ENCODE measurements at regions not wholly inside any gene's neighbourhood (a gene's known extent, or its start where the extent isn't known, plus 50 kb on each side); places are given as distances from the start of the nearest gene placed in this dataset.

GRCh38 chr10:78865931-78866717, 202.6 kb upstream of the ZMIZ1 start:
- Mint-ChIP-seq H3K9me3 (ENCODE audit: unreplicated experiment) (peaks cover 3% of the 10 kb centered on the region), H3K36me3 (ENCODE audit: unreplicated experiment) (no peaks in the 10 kb centered on the region), H3K4me1 (ENCODE audit: low read depth, unreplicated experiment) (no peaks in the 10 kb centered on the region), H3K27me3 (ENCODE audit: unreplicated experiment) (peaks cover 2% of the 10 kb centered on the region), H3K4me3 (ENCODE audit: unreplicated experiment) (no peak overlapping the region), H3K27ac (ENCODE audit: unreplicated experiment) (no peak overlapping the region)
- DNase-seq = no peak
- TF ChIP-seq CTCF (IDR thresholded peaks at IDR 0.05; ENCODE audit: partially characterized antibody, unreplicated experiment) = no peak

GRCh38 chr10:78866731-78867554, 201.8 kb upstream of the ZMIZ1 start:
- no peak overlapping the region for H3K27ac Mint-ChIP-seq (ENCODE audit: unreplicated experiment)

GRCh38 chr10:78867555-78867939, 201.2 kb upstream of the ZMIZ1 start:
- peaks cover 2% of the 10 kb centered on the region for H3K27me3 Mint-ChIP-seq (ENCODE audit: unreplicated experiment)
- no peak for TF ChIP-seq CTCF (IDR thresholded peaks at IDR 0.05; ENCODE audit: partially characterized antibody, unreplicated experiment)
- no peaks in the 10 kb centered on the region for H3K4me1 Mint-ChIP-seq (ENCODE audit: low read depth, unreplicated experiment)
- H3K27ac Mint-ChIP-seq (ENCODE audit: unreplicated experiment) = no peak overlapping the region
- no peaks in the 10 kb centered on the region for H3K36me3 Mint-ChIP-seq (ENCODE audit: unreplicated experiment)
- H3K9me3 Mint-ChIP-seq (ENCODE audit: unreplicated experiment) = peaks cover 2% of the 10 kb centered on the region
- no peak overlapping the region for H3K4me3 Mint-ChIP-seq (ENCODE audit: unreplicated experiment)
- no peak for DNase-seq

More at GRCh38 chr10:78866731-78867554, 201.8 kb upstream of the ZMIZ1 start:
- H3K4me1 Mint-ChIP-seq (ENCODE audit: low read depth, unreplicated experiment) = no peaks in the 10 kb centered on the region
- peaks cover 2% of the 10 kb centered on the region for H3K27me3 Mint-ChIP-seq (ENCODE audit: unreplicated experiment)
- peaks cover 2% of the 10 kb centered on the region for H3K9me3 Mint-ChIP-seq (ENCODE audit: unreplicated experiment)
- no peak for TF ChIP-seq CTCF (IDR thresholded peaks at IDR 0.05; ENCODE audit: partially characterized antibody, unreplicated experiment)
- DNase-seq = no peak
- no peak overlapping the region for H3K4me3 Mint-ChIP-seq (ENCODE audit: unreplicated experiment)
- H3K36me3 Mint-ChIP-seq (ENCODE audit: unreplicated experiment) = no peaks in the 10 kb centered on the region

GRCh38 chr10:78868048-78868447, 200.7 kb upstream of the ZMIZ1 start:
- H3K27me3 Mint-ChIP-seq (ENCODE audit: unreplicated experiment) = peaks cover 2% of the 10 kb centered on the region
- no peak for DNase-seq
- H3K9me3 Mint-ChIP-seq (ENCODE audit: unreplicated experiment) = peaks cover 2% of the 10 kb centered on the region
- H3K36me3 Mint-ChIP-seq (ENCODE audit: unreplicated experiment) = no peaks in the 10 kb centered on the region
- no peak for TF ChIP-seq CTCF (IDR thresholded peaks at IDR 0.05; ENCODE audit: partially characterized antibody, unreplicated experiment)
- H3K4me1 Mint-ChIP-seq (ENCODE audit: low read depth, unreplicated experiment) = no peaks in the 10 kb centered on the region
- no peak overlapping the region for H3K4me3 Mint-ChIP-seq (ENCODE audit: unreplicated experiment)
- no peak overlapping the region for H3K27ac Mint-ChIP-seq (ENCODE audit: unreplicated experiment)

- no peak for TF ChIP-seq CTCF (IDR thresholded peaks at IDR 0.05; ENCODE audit: partially characterized antibody, unreplicated experiment)
- Mint-ChIP-seq H3K27me3 (ENCODE audit: unreplicated experiment) (peaks cover 2% of the 10 kb centered on the region), H3K27ac (ENCODE audit: unreplicated experiment) (no peak overlapping the region), H3K9me3 (ENCODE audit: unreplicated experiment) (peaks cover 2% of the 10 kb centered on the region), H3K4me1 (ENCODE audit: low read depth, unreplicated experiment) (no peaks in the 10 kb centered on the region), H3K36me3 (ENCODE audit: unreplicated experiment) (no peaks in the 10 kb centered on the region), H3K4me3 (ENCODE audit: unreplicated experiment) (no peak overlapping the region)
- no peak for DNase-seq
Observed at GRCh38 chr10:78868456-78868855, 200.3 kb upstream of the ZMIZ1 start.
